HG03558 (cell line): ENCODE measurements at regions not wholly inside any gene's neighbourhood (a gene's known extent, or its start where the extent isn't known, plus 50 kb on each side); places are given as distances from the start of the nearest gene placed in this dataset.
A peak's percentile ranks its signal among the peaks of the same experiment; 100 is the strongest.

Experiments used
- ATAC-seq: cut with Tn5 transposase; IDR thresholded peaks from one replicate; pipeline ENCODE4 v1.9.1; 2021; ENCODE audit warnings: moderate number of reproducible peaks; ENCODE audit not compliant: unreplicated experiment; ENCODE audit errors: extremely low read depth

DNA sequence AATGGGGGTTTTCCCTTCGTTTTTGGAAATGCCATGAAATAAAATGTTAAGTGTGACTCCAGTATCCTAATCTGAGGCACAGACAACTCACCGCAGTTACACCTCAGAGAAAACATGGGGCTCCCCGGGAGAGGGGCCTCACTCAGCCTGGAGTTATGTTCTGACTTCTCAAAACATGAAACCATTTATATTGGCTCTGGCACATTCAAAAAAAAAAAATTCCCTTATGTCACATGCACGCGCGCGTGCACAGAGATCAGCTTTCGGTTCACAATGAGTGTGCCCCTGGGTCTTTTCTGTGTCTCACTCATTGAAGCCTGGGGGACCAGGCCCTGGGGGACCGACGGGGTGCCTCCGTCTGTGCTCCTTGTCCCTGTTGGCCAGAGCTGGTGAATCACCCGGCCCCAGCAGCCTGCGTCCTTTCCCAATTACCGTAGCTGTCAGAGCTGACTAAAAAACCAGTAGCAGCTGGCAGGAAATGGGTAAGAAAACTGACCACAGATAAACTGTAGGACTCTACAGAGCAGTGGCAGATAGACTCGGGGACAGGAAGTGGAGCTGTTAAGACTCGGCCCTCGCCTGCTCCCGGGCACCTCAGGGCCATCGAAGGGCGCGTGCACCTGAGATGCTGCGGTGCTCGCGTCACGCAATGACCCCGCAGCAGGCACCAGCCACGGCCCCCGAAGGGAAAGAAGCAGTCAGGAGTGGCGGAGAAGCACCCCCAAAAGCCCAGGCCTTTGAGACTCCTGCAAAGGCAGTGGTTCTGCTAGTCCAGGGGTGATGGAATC lies 138.3 kb upstream of the ID2 start:
- ATAC-seq = peak; percentile 58

DNA sequence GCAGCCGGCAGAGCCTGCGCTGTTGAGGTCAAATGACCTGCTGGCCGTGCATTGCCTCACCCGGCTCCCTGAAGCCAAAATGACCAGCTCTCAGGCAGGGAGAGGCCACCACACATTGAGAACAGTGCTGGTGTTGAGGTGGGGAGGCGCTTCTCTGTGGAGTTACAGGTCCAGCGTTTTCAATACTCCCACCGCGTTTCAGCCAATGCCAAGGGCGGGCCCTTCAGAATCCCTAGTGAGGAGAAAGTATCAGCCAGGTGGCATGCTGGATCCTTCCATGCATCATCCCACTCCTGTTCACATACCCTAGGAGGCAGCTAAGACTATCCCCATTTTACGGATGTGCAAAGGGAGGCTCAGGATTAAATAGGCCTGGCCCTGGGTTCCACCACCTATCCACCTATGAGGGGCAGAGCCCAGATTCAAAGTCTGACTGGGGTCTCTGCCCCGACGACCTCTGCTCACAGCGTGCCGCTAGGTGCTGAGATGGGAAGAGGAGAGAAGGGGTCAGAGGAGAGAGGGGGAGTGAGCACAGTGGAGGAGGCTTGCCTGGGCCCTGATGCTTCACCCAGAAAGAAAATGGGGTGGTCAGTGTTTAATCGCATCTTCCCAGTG lies 137.6 kb upstream of the ID2 start:
- ATAC-seq = no peak

- peak; percentile 31 for ATAC-seq
Measured at GRCh38 chr2:8544786-8545694, 136.8 kb upstream of the ID2 start.

DNA sequence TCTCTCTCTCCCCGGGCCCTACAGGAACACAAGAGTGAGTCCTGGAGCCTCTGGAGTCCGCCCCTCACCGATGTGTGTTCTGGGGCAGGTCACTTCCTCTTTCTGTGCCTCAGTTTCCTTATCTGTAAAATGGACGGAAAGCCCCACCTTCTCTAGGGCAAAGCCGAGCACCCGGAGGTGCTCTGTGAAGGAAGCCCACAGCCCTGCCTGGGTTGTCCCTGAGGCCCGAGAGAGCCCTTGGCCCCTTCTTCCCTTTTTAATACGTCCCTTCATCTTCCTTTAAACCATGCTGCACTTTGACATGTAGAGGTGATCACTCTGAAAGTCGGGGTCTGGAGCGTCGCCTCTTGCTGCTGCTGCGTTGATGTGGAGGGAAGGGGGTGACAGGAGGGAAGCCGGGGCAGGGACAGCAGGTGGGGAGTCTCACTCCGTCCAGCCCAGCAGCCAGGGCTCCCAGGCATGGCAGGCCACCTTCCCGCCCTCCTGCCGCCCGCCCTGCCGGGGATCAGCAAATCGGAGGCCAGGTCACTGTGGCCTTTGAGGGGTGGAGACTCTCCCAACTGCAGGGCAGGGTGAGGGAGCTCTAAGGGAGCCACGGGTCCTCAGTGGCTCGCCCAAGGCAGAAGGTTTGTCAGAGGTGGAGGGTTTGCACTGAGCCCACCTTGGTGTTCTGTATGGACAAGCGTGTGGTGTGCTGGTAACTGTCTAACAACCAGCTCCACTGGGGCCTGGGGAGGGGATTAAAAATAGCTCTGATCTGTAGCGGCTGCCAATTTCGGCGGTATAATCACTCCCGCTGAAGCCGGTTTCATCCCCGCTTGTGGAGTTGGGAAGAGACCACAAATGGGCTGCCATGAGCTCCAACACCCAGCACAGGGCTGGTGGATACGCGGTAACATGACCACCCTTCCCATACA lies 135.9 kb upstream of the ID2 start:
- ATAC-seq = no peak

DNA sequence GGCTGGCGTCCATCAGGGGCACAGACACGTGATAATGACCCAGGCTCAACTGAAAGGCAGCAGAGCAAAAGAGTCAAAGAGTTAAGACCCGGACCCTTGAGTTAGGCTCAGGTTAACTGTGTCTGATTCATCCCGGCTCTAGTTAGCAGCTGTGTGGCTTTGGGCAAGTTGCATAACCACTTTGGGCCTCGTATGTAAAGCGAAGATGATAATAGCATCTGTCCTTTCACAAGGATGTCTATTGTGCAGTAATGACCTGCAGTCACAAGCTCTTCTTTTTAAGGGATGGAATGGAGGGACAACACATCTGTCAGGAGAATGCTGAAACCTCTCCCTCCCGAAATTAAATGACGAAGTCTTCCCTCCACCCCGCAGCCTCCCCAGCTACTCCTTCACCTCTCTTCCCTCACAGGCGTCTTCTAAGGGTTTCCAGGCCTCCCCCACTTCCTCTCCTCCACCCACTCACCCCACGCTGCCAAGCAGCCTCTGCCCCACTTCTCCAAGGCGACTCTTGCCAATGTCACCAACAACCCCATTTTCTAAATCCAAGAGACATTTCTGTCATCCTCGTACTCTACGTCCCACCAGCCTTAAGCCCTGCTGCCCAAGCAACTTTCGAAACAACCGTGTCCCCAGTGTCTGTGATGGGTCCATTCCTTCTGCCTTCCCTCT lies 135.1 kb upstream of the ID2 start:
- no peak for ATAC-seq

- no peak for ATAC-seq
Measured at GRCh38 chr2:8547284-8548064, 134.4 kb upstream of the ID2 start.

DNA sequence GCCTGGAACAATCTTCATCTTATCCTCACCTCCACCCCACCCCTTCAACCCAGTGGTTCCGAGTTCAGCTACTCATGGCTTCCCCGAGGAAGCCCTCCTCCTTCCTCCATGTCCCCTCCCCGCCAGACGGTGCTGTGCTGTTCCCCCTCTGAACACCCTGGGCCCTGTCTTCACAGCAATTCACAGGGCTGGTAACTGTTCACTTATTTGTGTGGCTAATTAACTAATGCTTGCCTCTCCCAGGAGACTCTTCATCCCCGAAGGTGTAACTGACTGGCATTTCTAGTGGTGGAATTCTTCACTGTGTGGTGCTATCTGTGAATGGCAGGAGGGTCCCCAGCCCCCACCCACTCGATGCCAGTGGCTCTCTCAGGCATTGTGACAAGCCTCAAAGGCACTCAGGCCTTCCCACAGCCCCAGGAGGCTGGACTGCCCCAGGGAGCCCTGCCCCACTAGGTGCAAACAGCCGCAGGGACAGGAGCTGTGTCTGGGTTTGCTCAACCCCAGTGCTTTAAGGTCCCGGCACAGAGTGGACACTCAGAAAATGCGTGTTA lies 133.7 kb upstream of the ID2 start:
- ATAC-seq = no peak

DNA sequence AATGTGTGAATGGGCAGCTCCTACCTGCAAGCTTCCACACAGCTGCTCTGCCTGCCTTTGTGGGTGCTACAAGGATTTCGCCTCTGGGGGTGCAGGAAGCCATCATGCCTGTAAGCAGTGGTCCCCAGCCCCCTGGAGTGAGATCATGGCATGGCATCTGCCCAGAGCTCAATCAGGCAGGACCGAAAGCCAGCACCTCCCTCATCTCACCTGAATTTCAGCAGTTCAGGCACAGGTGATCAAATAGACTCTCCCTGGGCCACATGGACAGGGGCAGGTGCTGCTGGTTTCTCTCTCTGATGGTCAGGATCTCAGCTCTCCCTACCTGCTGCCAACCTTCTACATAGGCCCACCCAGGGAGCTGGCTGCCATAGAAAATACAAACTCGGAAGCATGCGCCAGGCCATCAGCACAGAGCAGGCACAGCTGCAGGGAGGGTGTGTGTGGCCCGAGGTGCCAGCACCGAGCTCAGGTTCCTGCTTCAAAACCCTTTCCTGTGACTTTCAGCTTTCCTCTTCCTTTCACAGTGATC lies 133.2 kb upstream of the ID2 start:
- no peak for ATAC-seq

DNA sequence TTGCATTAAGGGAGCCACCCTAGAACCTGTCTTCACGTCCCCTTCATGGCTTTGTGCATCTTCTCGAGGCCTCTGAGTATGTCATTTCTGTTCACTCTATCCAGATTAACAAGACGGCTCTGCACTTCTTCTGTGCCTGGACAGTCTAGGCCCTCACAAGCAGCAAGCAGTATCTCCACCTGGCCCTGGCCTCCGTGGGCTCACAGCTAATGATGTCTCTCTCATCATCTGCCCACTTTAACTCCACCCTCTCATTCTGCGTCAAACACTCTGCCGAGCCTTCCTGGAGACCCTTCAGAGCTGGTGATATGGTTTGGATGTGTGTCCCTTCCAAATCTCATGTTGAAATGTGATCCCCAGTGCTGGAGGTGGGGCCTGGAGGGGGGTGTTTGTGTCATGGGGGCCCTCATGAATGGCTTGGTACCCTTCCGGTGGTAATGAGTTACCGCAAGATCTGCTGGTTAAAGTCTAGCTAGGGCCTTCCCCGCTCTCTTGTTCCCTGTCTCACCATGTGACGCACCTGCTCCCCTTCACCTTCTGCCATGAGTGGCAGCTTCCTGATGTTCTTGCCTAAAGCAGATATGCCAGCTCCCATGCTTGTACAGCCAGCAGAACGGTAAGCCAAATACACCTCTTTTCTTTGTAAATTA lies 132.5 kb upstream of the ID2 start:
- ATAC-seq = no peak

GRCh38 chr2:8549942-8550341 lies 131.9 kb upstream of the ID2 start:
- no peak for ATAC-seq

GRCh38 chr2:8550481-8550880 lies 131.4 kb upstream of the ID2 start:
- no peak for ATAC-seq

- ATAC-seq = no peak
Measured at GRCh38 chr2:8550937-8551621, 130.8 kb upstream of the ID2 start.

- ATAC-seq = peak; percentile 64
Measured at GRCh38 chr2:8551622-8552074, 130.2 kb upstream of the ID2 start.

DNA sequence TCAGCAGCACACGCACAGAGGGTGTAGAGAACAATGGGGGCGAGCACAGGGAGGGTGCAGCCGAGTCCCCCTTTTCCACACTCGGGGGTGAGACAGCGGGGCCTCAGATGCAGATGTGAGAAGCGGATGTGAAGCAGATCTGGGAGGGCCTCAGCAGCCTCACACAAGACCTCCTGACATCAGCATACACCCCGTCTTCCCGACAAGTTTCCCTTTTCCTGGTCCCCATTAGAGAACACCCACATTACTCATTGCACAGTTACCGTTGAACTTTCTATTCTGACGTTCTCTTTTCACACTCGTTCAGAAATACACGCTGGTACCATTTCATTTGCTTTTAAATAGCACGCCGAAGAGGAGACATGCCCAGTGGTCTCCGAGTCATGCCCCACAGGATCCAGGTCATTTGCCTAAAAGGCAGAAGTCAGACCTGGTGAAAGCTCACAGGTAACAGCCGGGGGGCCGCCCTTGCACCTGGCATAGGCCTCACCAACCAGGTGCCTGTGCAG lies 129.5 kb upstream of the ID2 start:
- no peak for ATAC-seq

DNA sequence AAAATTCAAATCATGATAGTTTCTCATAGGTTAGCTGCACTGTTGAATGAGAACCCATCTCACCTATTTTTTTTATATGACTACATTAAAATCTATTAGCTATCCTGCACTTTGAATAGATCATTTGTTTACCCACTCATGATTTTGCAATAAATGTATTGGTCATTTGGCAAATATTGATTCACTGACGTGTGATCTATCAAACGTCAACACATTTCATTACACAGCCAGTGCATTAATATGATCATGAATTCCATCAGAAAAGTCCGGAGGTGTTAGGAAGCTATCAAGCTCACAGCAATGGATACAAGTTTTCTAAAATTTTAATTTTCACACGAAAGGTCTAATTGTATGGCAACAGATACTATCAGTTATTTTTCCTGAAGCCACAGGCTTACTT lies 128.2 kb upstream of the ID2 start:
- no peak for ATAC-seq

GRCh38 chr2:8554296-8554806 lies 127.5 kb upstream of the ID2 start:
- no peak for ATAC-seq

- no peak for ATAC-seq
Measured at GRCh38 chr2:8555543-8555942, 126.3 kb upstream of the ID2 start.
